Astrocyte of the cerebellum (primary cell): ENCODE measurements at regions not wholly inside any gene's neighbourhood (a gene's known extent, or its start where the extent isn't known, plus 50 kb on each side); places are given as distances from the start of the nearest gene placed in this dataset.

Experiments
- DNase-seq: peaks from one replicate; pipeline ENCODE4 v3.0.0-alpha.2; 2011; ENCODE audit warnings: low read depth
- H3K4me3 ChIP-seq: 2 replicates; pipeline ENCODE4 v1.5.1; 2011; ENCODE audit warnings: mild to moderate bottlenecking, low read depth, low read length, moderate library complexity
- in situ Hi-C: cut with HindIII; loops from 2 replicates; pipeline ENCODE4 v1.10.0; 2017; ENCODE audit warnings: low sequenced_read_pairs
- TF ChIP-seq, protein P1 (sequence below): IDR thresholded peaks from 2 replicates; pipeline ENCODE4 v1.5.1; 2012; ENCODE audit warnings: low read length, low read depth, moderate library complexity, mild to moderate bottlenecking; ENCODE audit errors: missing control alignments

- in situ Hi-C loops: no loop called here
- DNase-seq: no peak
- no peak overlapping the region for H3K4me3 ChIP-seq
- TF ChIP-seq, protein P1, sequence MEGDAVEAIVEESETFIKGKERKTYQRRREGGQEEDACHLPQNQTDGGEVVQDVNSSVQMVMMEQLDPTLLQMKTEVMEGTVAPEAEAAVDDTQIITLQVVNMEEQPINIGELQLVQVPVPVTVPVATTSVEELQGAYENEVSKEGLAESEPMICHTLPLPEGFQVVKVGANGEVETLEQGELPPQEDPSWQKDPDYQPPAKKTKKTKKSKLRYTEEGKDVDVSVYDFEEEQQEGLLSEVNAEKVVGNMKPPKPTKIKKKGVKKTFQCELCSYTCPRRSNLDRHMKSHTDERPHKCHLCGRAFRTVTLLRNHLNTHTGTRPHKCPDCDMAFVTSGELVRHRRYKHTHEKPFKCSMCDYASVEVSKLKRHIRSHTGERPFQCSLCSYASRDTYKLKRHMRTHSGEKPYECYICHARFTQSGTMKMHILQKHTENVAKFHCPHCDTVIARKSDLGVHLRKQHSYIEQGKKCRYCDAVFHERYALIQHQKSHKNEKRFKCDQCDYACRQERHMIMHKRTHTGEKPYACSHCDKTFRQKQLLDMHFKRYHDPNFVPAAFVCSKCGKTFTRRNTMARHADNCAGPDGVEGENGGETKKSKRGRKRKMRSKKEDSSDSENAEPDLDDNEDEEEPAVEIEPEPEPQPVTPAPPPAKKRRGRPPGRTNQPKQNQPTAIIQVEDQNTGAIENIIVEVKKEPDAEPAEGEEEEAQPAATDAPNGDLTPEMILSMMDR: no peak
Observed at GRCh38 chr4:173855015-173855414, 325.0 kb upstream of the HAND2 start.

DNA sequence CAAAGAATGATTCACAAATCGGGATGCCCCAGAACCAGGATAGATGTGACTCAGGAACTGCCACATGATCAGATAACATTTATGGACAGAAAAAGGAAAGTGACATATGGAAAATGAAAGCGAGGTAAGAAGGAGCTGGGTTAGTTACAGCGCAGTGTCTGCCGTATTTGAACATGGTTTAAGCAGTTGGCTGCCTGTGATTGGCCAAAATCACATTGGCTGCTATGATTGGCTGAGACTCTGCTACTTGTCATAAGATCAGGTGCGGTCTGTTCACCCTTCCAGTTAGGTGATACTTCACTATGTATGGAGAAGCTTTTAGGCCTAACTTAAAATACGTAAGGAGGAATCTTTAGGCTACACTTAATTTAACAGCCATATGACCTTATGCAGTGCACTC lies 322.7 kb upstream of the HAND2 start:
- DNase-seq: no peak
- TF ChIP-seq, protein P1: no peak
- H3K4me3 ChIP-seq: no peak overlapping the region
- in situ Hi-C loops: no loop called here

GRCh38 chr4:173845580-173845979 lies 315.6 kb upstream of the HAND2 start:
- H3K4me3 ChIP-seq: no peak overlapping the region
- in situ Hi-C loops: no loop called here
- TF ChIP-seq, protein P1: no peak
- no peak for DNase-seq

- in situ Hi-C loops: no loop called here
- TF ChIP-seq, protein P1: no peak
- H3K4me3 ChIP-seq: no peak overlapping the region
- no peak for DNase-seq
Observed at GRCh38 chr4:173839865-173840264, 309.8 kb upstream of the HAND2 start.

DNA sequence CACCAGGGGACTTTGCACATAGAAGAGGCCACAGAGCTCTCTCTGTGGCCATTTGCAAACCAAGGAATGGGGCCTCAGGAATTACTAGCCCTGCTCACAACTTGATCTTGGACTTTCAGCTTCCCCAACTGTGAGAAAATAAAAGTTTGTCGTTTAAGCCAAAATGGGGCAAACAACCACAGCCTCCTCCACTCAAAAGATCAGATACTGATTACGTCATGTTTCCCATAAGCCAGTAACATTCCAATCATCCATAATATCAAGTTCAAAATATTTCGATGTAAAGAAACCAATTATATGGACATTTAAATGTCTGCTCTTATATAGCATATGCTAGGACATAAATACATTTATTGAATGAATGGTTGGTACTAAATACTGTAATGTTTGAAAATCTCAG lies 307.5 kb upstream of the HAND2 start:
- TF ChIP-seq, protein P1: no peak
- H3K4me3 ChIP-seq: no peak overlapping the region
- in situ Hi-C loops: no loop called here
- no peak for DNase-seq

DNA sequence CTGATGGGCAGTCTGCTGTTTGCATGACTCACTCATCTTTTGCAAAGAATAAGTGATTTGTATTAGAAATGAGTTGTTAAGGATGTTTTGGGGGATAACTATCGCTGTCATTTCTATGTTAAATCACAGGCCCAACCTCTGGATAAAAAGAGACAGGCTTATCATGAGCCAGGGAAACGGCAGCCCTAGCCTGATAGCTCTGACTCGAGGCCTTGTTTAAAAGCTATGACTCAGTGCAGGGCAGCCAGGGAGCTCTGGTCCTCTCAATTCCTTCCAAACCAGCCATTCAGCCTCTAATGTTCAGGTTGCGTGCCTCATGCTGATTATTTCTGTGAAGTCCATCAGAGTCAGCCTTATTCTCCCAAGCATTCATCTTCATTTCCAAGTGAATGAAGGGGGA lies 305.9 kb upstream of the HAND2 start:
- TF ChIP-seq, protein P1: no peak
- no peak overlapping the region for H3K4me3 ChIP-seq
- in situ Hi-C loops: no loop called here
- DNase-seq: peak; percentile 4

- H3K4me3 ChIP-seq: no peak overlapping the region
- in situ Hi-C loops: no loop called here
- TF ChIP-seq, protein P1: no peak
- no peak for DNase-seq
Observed at GRCh38 chr4:173834151-173834550, 304.1 kb upstream of the HAND2 start.
